Cerebellar nuclear complex (tissue), 1 donor: ENCODE measurements at regions not wholly inside any gene's neighbourhood (a gene's known extent, or its start where the extent isn't known, plus 50 kb on each side); places are given as distances from the start of the nearest gene placed in this dataset.
"Not testable (repeated sequence)": the region's sequence is repeated elsewhere in the genome, so short reads cannot be mapped to it uniquely, and the experiment has no call there.

Source experiments
- DNase-seq, 2 experiments: peaks; one replicate each; lab custom pipeline; 2025; lab: John Stamatoyannopoulos, UW

GRCh38 chr12:89289720-89290119 is 62.6 kb downstream of the DUSP6 start:
- no peak for DNase-seq

- no peak for DNase-seq
Measured at GRCh38 chr12:89288959-89289358, 63.3 kb downstream of the DUSP6 start.

DNA sequence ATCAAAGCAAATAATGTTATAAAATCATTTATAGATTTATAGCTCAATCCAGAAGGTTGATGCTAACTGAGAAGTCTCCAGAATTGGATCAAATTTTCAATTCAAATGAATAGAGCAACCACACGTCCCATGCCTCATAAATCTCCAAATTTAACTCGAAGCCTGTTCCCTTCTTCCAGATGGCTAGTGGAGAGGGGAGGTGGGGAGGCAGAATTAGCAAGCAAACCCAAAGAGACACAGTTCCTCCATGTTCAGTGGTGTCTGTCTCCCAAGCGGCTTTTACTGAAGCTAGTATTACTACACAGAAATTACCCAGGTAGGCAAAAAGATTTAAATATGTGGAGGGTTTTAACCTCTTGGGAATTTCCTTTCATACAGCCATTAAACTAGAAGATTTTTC is 65.8 kb downstream of the DUSP6 start:
- no peak for DNase-seq

- DNase-seq: no peak
Measured at GRCh38 chr12:89281539-89281867, 70.8 kb downstream of the DUSP6 start.

DNA sequence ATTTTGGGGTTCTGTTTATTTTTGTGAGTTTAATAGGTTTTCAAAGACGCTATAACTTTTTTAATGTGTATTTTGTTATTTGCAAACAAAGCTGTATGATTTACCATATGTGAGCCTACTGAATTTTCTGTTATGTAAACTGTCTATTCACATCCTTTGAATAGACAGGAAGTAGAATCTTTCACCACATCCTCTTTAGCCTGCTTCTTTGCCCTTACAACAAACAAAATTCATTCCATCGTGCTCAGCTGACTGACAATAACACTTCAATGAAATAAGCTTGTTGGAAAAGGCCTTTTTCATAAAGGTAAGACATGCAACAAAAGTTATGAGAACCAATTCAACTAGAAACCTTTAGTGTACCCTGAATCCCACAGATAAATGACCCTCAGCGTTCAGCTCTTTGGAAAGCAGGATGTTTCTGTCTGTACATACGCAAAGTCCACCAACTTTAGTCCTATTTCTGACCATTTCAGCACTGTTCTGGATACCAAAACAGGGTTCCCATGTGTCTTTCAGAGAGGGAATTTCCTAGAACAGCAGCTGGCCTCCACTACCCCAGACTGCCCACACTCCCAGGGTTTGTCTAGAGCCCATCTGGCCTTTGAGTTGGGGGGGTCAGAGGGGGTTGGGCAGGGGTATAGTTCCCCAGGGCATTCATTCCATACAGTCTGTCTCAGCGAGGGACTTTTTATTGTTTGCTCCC is 71.3 kb downstream of the DUSP6 start:
- DNase-seq: no peak

GRCh38 chr12:89279499-89279898 is 72.8 kb downstream of the DUSP6 start:
- DNase-seq: no peak

DNA sequence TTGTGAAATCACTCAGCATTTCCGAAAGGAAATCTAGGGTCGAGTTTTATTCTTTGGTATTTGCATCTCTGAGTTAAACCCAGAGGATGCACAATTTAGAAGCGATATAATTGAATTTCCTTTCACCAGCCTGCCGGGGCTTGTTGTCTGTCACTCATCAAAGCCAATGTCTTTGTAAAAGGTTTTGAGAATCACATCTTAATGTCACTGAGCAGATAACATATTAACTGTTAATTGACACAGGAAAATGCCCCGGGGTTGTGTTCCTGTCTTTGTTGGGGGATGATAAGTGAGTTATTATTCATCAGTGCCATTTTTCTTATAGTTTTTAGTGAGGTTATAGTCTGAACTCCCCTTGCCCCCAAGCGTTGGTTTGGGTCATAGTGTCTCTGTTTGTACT is 73.4 kb downstream of the DUSP6 start:
- no peak for DNase-seq

- no peak for DNase-seq
Measured at GRCh38 chr12:89278169-89278568, 74.1 kb downstream of the DUSP6 start.

DNA sequence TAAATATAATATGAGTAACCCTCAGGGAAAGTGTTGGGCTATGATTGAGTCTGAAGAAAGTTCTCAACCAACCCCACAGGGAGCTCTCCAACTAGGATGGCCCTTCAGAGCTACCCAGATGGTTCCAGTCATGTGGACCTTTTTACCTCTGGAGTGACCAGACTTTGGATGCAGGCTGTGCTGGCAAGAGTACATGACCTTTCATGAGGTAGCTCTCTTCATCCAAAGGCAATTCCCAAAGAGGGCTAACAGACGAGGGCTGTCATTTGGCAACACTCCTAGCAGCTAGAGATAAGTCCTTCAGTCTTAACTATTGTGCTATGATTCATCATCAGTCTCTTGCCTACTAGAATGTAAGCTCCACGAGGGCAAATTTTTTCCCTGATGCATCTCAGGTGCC is 75.4 kb downstream of the DUSP6 start:
- DNase-seq: no peak

DNA sequence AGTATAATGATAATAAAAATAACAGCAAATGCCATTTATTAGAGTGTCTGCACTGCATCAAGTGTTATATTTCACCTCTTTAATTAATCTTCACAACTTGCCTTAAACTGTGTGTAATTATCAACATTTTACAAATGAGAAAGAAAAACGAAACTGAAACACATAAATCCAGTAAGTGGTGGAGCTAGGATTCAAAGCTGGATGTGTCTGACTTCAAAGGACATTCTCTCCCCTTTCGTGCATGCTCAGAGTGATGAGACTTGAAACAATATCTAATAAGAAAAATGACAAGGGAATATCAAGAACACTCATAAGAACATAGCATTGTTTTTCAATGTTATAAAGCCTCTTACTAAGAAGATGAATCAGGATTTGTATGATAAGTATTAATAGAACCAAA is 78.8 kb downstream of the DUSP6 start:
- no peak for DNase-seq

GRCh38 chr12:89270548-89270947 is 81.8 kb downstream of the DUSP6 start:
- DNase-seq: no peak

DNA sequence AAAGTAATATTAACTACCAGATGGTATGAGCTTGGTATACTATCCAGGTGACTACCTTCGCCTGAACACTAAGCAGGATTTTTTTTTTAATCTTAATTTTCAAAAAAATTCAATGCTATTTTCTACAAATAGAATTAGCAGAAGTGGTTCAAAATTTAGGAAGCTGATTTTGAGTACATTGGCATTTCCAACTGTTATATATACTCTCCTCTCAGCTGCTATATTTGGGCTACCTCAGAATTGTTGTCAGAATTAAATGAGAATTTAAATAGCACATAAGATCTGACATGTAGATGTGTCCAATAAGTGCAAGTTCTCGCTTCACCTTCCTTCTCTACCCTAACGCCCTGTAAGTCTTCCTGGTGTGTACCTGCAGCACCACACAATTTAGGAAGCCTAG is 83.1 kb downstream of the DUSP6 start:
- no peak for DNase-seq

GRCh38 chr12:89267404-89267803 is 84.9 kb downstream of the DUSP6 start:
- DNase-seq: no peak

GRCh38 chr12:89266574-89267188 is 85.6 kb downstream of the DUSP6 start:
- DNase-seq: not testable (repeated sequence)

- no peak for DNase-seq
Measured at GRCh38 chr12:89264837-89265236, 87.5 kb downstream of the DUSP6 start.

GRCh38 chr12:89263900-89264299 is 88.4 kb downstream of the DUSP6 start:
- no peak for DNase-seq

GRCh38 chr12:89262855-89263552 is 89.3 kb downstream of the DUSP6 start:
- no peak for DNase-seq

- DNase-seq: no peak
Measured at GRCh38 chr12:89261982-89262381, 90.3 kb downstream of the DUSP6 start.

DNA sequence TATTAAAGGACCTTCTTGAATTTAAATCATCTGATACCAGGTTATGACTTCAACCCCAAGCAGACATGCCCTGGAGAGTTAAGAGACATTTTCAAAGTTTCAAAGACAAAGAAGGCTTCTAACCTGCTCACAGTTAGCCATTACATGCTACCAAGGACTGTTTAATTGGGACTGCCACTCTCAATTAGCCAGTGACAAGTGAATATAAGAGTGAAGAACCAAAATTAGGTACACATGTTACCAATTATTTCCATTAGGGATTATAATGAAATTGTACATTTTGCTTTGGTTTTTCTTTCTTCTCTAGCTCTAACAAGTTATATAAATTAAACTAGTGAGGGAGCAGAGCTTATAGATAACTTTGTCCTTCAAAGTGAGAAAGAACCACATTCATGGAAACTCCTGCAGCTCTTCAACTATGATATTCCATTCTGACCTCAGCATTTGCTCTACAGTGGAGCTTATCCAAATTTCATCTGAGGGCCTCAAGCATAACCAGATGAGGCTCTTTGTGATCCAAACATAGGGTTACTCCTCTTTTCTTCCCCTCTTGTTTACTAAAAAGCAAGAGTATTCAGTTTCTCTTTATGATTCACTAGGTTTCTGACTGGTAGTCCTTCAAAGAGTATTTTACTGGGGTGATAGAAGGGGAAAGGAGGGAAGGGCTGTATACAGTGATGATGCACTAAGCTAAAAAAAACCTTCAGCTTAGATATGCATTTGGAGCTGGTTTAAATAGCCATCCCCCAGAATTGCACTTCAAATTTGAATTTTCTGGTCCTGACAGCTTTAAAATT is 91.3 kb downstream of the DUSP6 start:
- no peak for DNase-seq

DNA sequence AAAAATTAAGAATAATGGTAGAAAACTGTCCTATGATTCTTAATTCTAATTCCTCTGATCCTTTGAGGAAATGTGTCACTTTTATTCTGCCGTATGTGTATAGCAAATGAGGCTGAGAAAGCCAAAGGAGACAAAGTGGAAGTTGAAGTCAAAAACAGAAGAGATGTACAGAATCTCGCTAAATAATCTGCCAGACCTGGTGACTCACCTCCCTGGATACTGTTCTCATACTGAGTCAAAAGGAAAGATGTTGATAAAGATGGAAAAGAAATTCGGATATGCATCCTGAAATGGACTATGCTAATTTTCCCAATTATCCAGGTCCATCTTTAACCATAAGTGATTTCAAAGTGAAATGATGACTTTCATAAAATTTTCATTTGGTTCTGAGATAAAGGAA is 92.5 kb downstream of the DUSP6 start:
- DNase-seq: no peak

DNA sequence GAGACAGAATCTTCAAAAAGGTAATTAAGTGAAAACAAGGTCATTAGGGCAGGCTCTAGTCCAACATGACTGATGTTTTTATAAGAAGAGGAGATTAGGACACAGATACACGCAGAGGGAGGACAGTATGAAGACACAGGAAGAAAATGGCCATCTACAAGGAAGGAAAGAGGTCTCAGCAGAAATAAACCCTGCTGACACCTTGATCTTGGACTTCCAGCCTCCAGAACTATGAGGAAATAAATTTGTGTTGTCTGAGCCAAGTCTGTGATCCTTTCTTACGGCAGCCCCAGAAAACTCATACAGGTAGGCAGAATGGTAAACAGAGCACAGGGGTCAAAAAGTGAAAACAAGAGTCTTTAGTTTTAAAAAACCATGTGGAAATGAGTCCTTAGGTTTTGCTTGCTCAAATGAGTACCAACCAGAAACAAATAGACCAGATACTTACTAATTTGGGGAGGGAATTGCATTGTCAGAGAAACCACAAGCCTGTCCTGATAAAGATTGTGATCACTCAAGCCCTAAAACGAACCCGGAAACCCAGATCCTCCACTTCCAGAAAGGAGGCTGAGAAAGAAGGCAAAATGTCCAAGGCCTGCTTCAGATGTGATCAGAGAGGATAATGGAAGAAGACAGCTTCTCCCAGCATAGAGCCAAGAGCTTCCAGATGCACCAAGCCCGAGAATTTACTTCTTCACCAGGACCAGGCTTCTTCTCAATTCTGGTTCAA is 93.9 kb downstream of the DUSP6 start:
- DNase-seq: no peak

DNA sequence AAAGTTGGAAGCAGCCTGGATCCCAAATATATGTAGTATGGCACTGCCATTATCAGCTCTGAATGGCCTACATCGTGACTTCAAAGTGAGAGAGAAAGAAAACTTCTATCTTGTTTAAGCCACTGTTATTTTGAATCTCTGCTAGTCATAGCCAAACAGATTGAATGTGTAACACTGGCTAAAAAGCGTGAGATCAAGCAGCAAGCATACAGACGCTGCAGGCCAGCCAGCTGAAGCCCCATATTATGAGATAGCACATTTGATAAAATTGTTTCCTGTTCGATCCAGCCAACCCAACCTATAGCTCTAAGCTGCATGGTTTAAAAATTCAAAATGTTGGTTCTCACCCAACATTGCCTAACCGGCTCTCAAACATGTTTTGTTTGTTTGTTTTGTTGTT is 95.0 kb downstream of the DUSP6 start:
- no peak for DNase-seq
